GM21786 (cell line): ENCODE measurements at regions not wholly inside any gene's neighbourhood (a gene's known extent, or its start where the extent isn't known, plus 50 kb on each side); places are given as distances from the start of the nearest gene placed in this dataset.

Experiments
- ATAC-seq: cut with Tn5 transposase; IDR thresholded peaks from one replicate; pipeline ENCODE4 v1.9.1; 2021; ENCODE audit not compliant: unreplicated experiment

GRCh38 chr6:170022827-170023619, 267.9 kb downstream of the DLL1 start:
- ATAC-seq = no peak

GRCh38 chr6:170022291-170022722, 268.6 kb downstream of the DLL1 start:
- ATAC-seq = no peak

GRCh38 chr6:170021579-170021978, 269.3 kb downstream of the DLL1 start:
- no peak for ATAC-seq

GRCh38 chr6:170019818-170020583, 268.6 kb downstream of the ERMARD start:
- ATAC-seq = no peak

GRCh38 chr6:170018936-170019817, 267.8 kb downstream of the ERMARD start:
- ATAC-seq = no peak

GRCh38 chr6:170018422-170018935, 267.1 kb downstream of the ERMARD start:
- ATAC-seq = no peak

GRCh38 chr6:170017603-170018320, 266.3 kb downstream of the ERMARD start:
- no peak for ATAC-seq

- no peak for ATAC-seq
These were observed 262.4 kb downstream of the ERMARD start for GRCh38 chr6:170013815-170014214.

GRCh38 chr6:170012037-170012330, 260.6 kb downstream of the ERMARD start:
- ATAC-seq = no peak

- ATAC-seq = no peak
These were observed 260.0 kb downstream of the ERMARD start for GRCh38 chr6:170011204-170012036.

- no peak for ATAC-seq
These were observed 259.3 kb downstream of the ERMARD start for GRCh38 chr6:170010665-170011203.

- no peak for ATAC-seq
These were observed 256.9 kb downstream of the ERMARD start for GRCh38 chr6:170008294-170008785.

- no peak for ATAC-seq
These were observed 256.3 kb downstream of the ERMARD start for GRCh38 chr6:170007468-170008293.

- ATAC-seq = no peak
These were observed 255.6 kb downstream of the ERMARD start for GRCh38 chr6:170006900-170007467.

- no peak for ATAC-seq
These were observed 254.9 kb downstream of the ERMARD start for GRCh38 chr6:170006071-170006899.

- ATAC-seq = no peak
These were observed 254.2 kb downstream of the ERMARD start for GRCh38 chr6:170005665-170006064.

GRCh38 chr6:170004585-170005210, 253.3 kb downstream of the ERMARD start:
- no peak for ATAC-seq
